ENCODE measurements at regions not wholly inside any gene's neighbourhood (a gene's known extent, or its start where the extent isn't known, plus 50 kb on each side); places are given as distances from the start of the nearest gene placed in this dataset.
"Not testable (repeated sequence)": the region's sequence is repeated elsewhere in the genome, so short reads cannot be mapped to it uniquely, and the experiment has no call there.

DNA sequence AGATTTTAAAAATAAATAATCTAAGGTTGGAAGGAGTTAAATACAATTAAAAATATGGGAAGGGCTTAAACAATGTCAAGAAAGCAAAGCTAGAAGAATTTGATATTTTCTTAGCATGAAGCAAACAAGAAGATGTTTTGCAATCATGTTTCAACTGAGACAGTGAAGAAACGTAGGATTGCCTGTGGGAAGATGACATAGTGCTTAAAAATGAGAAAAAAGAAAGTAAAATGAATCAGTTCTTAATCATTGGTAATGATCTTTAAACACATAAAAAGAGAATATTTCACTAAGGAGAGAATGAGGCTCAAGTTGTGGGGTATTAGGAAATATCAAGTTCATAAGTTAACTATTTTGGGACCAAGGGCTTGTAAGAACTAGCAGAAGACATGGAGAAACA, 855.0 kb downstream of the METTL15 start:
- DNase-seq, result no peak

DNA sequence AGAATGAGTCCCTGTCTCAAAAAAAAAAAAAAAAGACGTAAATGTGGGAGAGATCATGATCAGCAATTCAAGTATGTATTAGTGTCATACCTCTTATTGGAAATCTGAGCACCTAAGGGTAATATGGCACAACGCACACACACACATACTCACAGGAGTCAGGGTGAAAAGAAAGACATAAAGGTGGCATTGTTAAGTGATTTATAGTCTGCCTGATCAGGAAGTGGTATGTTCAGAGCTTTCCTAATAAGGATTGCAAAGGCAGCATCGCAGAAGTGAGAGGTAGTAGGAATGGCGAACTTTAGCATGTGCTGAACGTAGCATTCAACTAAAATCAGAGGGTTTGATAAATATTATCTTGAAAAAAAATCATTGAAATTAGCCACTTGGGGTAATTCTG, 854.3 kb downstream of the METTL15 start:
- DNase-seq, result no peak

DNA sequence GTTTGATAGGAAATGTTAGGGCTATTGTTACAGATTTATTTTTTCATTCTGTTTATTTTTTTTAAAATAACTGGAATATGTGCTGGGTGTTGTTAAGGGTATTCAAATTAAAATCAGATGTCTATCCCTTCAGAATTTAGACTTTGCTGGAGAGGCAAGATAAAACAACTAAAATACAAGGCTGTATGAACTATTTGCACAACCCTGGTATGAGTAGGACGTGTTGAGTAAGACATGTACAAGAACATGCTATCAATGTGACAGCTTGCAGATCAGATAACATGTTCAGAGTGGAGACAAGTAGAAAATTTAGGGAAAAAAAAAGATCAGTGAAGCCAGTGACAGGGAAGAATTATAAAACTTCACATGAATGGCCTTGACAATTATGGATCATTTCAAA, 853.5 kb downstream of the METTL15 start:
- DNase-seq, result no peak

DNA sequence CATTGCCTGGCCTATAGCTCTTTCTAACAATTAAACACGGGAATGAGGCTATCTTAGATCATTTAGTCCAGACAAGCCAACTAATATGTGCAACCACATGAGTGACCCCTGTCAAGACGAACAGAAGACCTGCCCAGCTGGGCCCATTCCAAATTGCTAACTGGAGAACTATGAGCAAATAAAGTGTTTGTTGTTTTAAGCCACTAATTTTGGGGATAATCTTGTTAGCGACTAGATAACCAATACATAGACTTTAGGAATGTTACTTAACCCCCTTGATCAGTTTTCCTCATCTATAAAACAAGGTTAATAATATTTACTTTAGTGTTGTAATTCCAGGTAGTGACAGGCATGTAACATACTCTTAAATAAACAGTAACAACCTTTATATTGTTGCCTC, 848.3 kb downstream of the METTL15 start:
- DNase-seq, result no peak

DNA sequence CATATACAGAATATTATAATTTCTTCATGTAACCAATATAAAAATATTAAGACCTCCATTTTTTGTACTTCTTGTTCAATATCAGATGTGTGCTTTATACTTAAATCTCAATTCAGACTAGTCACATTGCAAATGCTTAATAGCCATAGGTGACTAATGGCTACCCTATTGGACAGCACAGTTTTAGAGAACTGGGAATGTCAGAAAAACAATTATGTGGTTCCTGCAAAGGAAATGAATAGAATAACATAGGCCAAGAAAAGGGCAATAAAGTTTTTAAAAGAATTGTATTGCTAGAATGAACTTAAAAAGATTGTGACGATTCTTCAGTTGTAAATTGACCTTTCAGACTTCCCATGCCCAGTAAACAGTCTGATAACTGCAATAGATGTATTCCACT, 843.0 kb downstream of the METTL15 start:
- DNase-seq, result no peak

DNA sequence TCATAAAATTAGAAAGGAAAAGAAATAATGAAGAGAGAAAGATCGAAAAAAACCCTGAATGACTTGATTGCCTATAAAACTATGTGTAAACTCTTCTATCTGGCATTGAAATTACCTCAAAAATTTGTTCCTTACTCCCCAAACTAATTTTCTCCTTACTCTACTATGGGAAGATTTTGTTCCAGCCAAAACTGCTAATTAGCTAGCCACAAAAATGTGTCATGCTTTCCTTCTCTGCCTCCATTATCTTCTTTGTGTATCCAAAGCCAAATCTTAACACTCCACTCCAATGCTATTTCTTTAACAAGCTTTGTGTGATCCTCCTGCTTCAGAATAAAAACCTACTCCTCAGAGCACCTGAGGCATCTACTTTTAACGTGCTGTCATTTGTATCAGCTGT, 831.2 kb downstream of the METTL15 start:
- DNase-seq, result no peak

DNA sequence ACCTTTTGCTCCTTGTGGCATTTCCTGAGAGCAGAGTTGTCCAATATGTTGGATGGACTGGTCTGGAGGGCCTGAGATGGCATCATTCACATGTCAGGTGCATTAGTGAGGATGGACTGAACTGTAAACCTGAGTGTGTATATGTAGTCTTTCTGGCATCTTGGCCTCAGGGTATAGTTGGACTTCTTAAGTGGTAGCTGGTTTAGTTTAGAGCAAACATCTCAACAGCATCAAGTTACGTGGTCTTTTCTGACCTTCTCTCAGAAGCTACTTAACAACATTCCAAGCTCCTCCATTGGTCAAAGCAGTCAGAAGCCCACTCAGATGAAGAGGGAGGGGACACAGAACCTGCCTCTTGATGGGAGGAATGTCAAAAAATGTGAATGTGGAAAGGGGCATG, 829.9 kb downstream of the METTL15 start:
- DNase-seq, result no peak

DNA sequence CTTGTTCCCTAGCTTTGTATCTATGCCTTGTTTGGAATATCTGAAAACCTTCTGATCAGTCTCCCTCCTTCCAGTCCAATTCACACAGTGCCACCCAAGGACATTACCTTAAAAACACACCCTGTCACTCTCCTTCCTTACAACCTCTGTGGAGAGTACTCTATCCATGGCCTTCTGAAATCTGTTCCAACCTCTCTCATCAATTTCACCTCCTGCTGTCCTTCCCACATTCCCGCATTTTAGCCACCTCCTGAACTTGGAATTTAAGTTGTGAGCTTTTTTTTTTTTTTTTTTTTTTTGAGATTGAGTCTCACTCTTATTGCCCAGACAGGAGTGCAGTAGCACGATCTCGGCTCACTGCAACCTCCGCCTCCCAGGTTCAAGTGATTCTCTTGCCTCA, 824.8 kb downstream of the METTL15 start:
- DNase-seq, result no peak

DNA sequence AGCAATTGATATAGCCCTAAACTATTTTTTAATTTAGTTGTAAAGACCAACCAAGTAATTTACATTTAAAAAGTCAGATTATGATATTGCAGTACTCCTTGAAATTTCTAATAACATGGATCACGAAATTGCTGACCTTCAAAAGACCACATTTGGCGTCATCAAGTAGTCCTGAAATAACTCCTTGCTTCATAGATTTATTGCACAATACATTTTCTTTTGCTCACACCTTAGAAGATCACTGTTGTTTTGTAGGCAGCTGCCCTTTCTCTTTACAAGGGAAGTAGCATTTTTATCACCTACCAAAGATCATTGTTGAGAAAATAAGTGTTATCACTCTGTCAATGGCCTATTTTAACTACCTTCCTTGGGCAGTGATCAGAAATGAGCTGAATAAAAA, 815.8 kb downstream of the METTL15 start:
- DNase-seq, result no peak

DNA sequence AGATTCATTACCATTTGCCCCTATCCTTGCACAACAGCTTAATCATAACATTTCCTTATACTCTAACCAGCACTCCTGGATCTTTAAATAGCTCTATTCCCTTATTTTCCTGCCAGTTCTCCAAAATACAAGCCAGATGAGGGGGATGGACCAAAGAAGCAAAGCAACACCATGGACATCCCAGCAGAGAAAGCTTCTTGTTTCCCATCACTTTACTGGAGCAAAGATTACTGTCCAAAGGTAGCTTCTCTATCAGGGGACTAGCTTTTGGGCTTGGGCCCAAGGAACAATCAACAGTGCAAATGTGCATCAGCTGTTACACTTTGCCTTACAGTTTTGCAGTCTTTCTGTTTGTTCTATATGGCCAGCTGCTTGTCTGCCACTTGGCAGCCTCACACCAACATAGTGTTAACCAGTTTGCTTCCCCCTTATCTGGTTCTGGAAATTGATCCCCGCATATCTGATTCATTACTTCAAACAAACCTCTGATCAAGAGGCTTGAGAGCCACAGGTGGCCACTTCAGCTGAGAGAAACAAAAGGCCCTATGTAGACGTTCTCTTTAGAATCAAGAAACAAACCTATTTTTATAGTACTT, 814.3 kb downstream of the METTL15 start:
- peak; percentile 11 for DNase-seq

DNA sequence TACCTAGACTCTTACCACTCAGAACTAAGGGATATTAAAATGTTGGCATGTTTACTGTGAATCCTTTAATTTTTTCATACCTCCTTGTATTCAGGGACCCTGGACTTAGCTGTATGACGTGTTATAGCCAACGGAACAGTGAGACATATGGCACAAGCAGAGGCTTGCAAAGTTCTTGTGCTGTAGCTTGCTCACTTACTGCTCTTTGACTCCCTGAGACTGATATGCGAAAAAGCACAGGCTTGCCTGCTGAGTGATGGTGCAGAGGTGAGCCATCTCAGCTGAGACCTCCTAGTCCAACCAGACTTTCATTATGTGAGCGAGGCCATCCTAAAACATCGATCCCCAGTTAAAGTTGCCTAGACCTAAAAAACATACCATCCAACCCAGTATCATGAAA, 811.0 kb downstream of the METTL15 start:
- no peak for DNase-seq

DNA sequence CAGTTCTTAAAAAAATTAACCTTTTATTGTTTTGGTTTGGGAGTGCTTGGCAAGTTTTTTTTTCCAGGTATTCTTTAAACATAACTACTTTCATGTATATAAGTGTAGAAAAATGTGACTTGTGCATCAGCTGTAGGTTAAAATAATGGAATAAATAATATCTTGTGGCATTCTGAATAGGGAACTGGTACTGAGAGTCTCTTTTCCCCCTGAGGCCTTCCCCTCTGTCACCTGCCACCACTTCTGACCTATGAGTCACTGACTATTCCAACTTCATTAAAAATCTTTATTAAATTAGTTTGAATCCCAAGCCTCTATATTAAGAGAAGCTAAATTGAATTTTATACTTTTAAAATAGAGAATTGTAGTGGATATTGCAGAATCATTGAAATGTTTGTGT, 805.7 kb downstream of the METTL15 start:
- DNase-seq, result no peak

DNA sequence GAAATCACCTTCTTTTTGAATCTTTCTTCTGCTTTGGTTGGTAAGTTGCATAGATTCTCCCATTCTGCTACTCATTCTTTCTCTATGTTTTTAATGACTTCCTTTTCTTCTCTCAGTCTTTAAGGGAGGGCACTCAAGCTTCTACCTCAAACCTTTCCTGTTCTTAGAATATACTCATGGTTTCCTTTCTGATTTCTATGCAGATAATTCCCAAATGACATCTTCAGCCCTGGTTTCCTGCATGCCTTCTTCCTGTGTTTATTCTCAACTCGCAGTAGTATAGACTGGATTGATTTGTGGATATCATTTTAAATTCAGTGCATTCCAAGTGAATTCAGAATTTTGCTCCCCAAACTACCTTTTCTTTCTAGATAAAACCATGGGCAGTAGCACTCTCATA, 803.6 kb downstream of the METTL15 start:
- no peak for DNase-seq

DNA sequence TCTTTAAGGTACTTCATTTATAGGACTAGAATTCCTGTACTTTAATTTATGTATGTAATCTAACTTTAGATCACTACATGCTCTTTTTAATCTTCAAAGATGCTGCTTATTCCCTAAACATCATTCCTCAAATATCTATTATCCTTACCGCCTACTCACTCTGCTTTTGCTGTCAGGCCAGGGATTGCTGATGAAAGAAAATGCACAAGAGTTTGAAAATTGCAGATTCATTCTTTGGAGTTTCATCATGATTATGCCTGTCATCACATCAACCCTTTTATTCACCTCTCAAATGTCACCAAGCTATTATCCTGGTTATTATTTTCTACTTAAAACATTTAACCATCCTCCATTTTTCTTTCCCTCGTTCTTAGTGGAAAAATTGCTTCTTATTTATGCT, 802.7 kb downstream of the METTL15 start:
- no peak for DNase-seq

DNA sequence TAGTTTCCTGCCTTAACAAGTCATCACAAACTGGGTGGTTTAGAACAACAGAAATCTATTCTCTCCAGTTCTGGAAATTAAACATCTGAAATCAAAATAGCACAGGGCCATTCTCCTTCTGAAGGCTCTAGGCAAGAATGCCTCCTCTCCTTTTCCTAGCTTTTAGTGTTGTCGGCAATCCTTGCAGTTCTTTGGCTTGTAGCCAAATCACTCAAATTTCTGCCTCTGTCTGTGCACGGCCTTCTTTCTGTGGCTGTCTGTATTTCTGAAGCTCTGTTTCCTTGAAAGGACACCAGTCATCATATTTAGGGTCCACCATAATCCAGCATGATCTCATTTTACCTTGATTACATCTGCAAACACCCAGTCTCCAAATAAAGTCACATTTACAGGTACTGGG, 795.5 kb downstream of the METTL15 start:
- DNase-seq, result peak; percentile 20

DNA sequence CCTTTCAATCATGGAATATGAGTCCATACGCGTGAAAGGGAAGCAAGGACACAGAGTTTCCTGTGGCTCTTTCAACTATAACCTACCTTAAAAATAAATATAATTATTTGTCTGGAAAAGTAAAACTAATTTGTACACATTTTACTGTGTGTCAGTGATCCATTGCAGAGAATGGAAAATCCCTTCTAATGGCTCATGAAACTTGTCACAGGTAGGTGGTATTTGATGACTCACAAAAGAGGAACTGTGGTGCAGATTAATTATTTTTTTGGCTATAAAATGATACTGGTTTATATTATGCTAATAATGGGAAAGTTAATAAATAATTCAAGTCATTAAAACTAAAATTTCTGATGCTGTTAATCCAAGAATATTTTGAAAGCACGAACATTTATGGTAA, 792.2 kb downstream of the METTL15 start:
- DNase-seq, result no peak

DNA sequence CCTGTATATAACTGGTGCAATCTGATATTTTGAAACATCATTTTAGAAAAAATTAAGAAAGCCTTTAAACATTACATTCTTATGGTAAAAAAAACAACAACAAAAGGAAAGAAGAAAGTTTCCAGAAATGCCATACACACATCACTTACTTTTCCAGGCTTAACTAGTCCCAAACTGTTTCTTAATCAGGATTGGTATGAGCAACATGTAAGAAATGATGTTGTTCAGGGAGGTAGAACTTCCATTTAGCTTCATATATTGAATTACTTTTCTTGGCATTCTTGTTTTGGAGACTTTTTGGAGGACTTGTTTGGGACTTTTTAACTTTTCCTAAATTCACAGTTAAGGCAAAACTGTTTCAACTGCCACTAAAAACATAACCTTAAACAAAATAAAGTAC, 791.5 kb downstream of the METTL15 start:
- DNase-seq, result no peak

DNA sequence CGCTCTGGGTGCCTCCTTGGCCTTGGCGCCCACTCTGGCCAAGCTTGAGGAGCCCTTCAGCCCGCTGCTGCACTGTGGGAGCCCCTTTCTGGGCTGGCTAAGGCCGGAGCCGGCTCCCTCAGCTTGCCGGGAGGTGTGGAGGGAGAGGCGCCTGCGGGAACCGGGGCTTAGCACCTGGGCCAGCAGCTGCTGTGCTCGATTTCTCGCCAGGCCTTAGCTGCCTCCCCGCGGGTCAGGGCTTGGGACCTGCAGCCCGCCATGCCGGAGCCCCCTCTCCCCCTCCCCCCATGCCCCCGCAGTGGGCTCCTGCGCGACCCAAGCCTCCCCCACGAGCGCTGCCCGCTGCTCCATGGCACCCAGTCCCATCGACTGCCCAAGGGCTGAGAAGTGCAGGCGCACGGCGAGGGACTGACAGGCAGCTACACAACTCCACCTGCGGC, 782.4 kb downstream of the METTL15 start:
- not testable (repeated sequence) for DNase-seq

DNA sequence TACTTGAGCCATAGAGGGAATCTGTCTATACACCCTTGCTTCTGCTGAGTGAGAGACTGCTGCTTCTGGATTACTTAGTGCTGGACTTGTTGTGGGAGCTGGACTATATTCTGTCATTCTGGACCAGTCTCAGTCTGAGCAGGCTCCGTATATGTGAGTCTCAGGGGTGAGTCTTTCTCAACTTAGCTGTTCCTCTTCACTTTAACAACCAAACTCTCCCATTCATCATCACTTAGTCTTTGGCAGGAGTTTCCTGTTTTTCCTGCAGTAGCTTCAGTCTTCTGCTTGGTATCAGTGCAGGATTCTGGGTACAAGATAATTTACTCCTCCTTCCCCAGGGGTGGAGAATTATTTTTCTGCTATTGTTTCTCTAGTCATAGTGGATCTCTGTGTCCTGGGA, 779.5 kb downstream of the METTL15 start:
- no peak for DNase-seq

DNA sequence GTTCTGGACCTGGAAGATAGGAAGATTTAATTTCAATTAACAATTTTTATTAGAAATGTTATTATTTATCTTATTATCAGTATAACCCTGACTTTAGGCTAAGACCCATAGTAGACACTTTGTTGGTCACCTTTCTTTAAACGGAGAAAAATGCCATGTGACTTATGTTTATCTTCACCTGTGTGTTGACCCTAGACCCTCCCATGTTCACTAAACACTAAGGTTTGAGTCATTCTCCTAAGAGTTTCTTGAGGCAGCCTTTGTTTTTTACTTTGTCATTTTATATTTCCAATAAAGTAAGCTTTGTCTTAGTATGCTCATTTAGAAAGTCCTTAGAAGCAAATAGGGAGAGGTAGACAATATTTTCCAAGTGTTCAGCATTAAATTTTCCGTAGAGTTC, 771.7 kb downstream of the METTL15 start:
- DNase-seq, result no peak

DNA sequence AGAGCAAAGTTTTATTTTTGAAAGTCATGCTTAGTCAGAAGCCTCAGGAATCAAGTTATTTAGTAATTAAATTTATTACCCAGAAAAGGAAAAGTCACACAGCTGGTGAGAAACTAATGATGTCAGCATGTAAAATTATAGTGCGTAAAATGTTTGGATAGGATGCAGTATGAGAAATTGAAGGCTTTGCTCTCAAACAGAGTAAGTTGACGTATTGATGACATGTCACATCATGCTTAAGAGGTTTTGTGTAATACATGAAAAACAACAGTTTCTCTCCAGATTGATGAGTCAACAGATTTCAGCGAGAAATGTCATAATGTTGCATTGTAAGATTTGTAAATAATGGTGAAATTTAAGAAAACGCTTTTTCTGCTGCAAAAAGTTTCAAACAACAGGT, 769.8 kb downstream of the METTL15 start:
- DNase-seq, result no peak

DNA sequence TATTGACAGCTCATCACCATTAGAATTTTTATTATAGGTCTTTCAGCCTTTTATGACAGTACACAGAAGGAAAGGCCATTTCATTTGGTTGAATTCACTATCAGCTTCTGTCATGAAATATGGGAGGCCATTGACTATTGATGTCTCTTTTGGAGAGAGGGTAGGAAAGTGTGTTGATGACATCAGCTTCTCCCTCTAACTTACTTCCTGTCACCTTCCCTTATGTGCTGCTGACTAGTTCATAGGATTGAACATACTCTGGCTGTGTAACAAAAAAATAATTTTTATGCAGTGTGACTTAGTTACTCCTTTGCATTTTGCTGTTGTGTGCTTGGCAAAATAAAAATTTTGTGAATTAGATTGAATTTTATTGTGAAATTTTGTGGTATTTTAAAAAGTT, 769.2 kb downstream of the METTL15 start:
- DNase-seq, result no peak

DNA sequence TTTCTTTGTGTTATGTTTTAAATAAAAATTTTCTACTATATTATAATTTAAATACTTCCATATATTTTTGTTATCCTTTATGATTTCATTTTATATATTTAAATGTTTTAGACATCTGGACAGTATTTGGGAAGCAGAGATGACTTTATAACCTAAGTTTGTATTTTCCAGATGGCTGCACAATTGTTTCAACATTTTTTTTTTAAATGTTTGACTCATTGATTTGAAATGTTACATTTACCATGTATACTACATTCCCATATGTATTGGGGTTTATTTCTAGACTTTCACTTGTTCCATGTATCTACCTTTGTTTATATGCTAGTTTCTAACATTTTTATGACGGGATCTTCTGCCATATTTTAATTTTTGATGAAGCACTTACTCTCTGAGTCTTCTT, 766.5 kb downstream of the METTL15 start:
- DNase-seq, result no peak

DNA sequence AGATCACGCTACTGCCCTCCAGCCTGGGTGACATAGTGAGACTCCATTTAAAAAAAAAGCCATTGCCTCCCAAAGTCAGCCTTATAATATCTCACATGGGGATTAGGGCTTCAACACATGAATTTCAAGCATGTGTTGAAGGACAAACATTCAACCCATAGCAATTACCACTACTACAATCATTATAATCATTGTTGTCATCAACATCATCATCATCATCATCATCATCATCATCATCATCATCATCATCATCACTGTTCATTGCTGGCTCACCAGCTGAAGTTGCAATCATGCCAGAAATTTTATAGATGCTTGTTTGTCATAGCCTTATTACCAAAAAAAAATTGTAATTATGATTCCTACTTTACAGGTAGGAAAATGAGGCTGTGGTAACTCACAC, 762.9 kb downstream of the METTL15 start:
- DNase-seq, result no peak

DNA sequence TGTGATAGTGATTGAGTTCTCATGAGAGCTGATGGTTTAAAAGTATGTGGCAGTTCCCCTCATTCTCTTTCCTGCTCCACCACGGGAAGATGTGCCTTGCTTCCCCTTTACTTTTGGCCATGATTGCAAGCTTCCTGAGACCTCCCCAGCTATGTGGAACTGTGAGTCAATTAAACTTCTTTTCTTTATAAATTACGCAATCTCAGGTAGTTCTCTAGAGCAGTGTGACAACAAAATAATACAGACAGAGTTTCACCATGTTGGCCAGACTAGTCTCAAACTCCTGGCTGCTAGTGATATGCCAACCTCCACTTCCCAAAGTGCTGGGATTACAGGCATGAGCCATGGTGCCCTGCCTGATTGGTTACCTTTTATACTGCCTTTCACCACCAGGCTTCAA, 755.2 kb downstream of the METTL15 start:
- DNase-seq, result no peak

DNA sequence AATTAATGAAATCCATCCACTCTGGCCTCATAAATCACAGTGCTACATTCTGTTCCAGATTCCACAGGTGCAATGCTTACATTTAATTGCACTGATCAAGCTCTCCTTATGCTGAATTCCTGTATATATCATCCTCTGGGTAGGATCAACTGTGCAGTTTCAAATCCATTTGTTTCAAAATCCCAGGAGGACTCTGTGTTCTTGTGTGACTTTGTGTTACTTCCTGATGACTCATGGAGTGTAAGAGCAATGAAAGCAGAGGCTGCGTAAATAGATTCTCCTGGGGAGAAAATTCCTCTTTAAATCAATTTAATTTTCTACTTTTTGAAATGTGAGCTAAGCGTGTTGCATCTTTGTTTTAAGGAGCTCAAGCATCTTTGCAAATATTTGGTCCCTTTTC, 752.7 kb downstream of the METTL15 start:
- no peak for DNase-seq

All from NCI-H2029 (cell line).